Caco-2 (cell line): ENCODE measurements at regions not wholly inside any gene's neighbourhood (a gene's known extent, or its start where the extent isn't known, plus 50 kb on each side); places are given as distances from the start of the nearest gene placed in this dataset.

Source experiments
- BruUV-seq: library from RNA; stranded (reverse); fragments of 400-500 nt; replicated peaks from 2 replicates; lab custom pipeline; 2021; lab: Mats Ljungman, UMichigan
- CTCF ChIA-PET: fragments of 300-600 bp; sonication (Branson Sonifier 250); formaldehyde crosslinking; loops from one replicate; lab custom pipeline; 2022; ENCODE audit warnings: antibody characterized with exemption; lab: Charles Lee
- POLR2A ChIA-PET: fragments of 300-600 bp; sonication (Branson Sonifier 250); formaldehyde crosslinking; loops from one replicate; lab custom pipeline; 2022; ENCODE audit warnings: antibody characterized with exemption; lab: Charles Lee
- DNase-seq, 2 experiments: peaks; one replicate each; pipeline versions ENCODE4 v3.0.0 to v3.0.0-alpha.2; 2020 to 2022
- H3K27me3 ChIP-seq: replicated peaks from 2 replicates; pipeline ENCODE4 v1.6.0; 2011; ENCODE audit warnings: low read length; ENCODE audit not compliant: control insufficient read depth, insufficient read depth
- H3K36me3 ChIP-seq: 2 replicates; pipeline ENCODE4 v1.5.1; 2011; ENCODE audit warnings: low read length; ENCODE audit not compliant: control insufficient read depth, insufficient read depth
- H3K4me1 ChIP-seq: fragments of 250-450 bp; sonication (Bioruptor Pico); 2 replicates; pipeline ENCODE4 v1.5.1; 2020; ENCODE audit warnings: mild to moderate bottlenecking
- H3K4me3 ChIP-seq: 2 replicates; pipeline ENCODE4 v1.5.1; 2011; ENCODE audit warnings: low read depth, mild to moderate bottlenecking, control low read depth, low read length
- H3K9me3 ChIP-seq: fragments of 250-450 bp; sonication (Bioruptor Pico); 2 replicates; pipeline ENCODE4 v1.5.1; 2020; ENCODE audit warnings: mild to moderate bottlenecking, moderate library complexity
- H3K27ac Mint-ChIP-seq: one replicate; pipeline ENCODE4 v1.8.0; 2022; ENCODE audit warnings: mixed read lengths; ENCODE audit not compliant: unreplicated experiment
- H3K27me3 Mint-ChIP-seq: one replicate; pipeline ENCODE4 v1.8.0; 2022; ENCODE audit warnings: mixed read lengths; ENCODE audit not compliant: insufficient read depth, unreplicated experiment
- H3K36me3 Mint-ChIP-seq: one replicate; pipeline ENCODE4 v1.8.0; 2022; ENCODE audit warnings: mild to moderate bottlenecking, mixed read lengths; ENCODE audit not compliant: insufficient read depth, unreplicated experiment
- H3K4me1 Mint-ChIP-seq: one replicate; pipeline ENCODE4 v1.8.0; 2022; ENCODE audit warnings: low read depth, mixed read lengths; ENCODE audit not compliant: unreplicated experiment
- H3K4me3 Mint-ChIP-seq: one replicate; pipeline ENCODE4 v1.8.0; 2022; ENCODE audit warnings: mild to moderate bottlenecking, moderate library complexity, mixed read lengths; ENCODE audit not compliant: unreplicated experiment
- H3K9me3 Mint-ChIP-seq: one replicate; pipeline ENCODE4 v1.8.0; 2022; ENCODE audit warnings: mixed read lengths; ENCODE audit not compliant: unreplicated experiment
- intact Hi-C: fragments of 100-400 bp; cut with micrococcal nuclease; formaldehyde crosslinking; loops from one replicate; pipeline ENCODE4 v1.10.0; 2022; ENCODE audit not compliant: unreplicated experiment
- TF ChIP-seq, protein P1 (sequence below), 2 experiments: fragments of 200-600 bp in 1 of 2; IDR thresholded peaks; 1 replicate in 1 of 2; 2 replicates in 1 of 2; pipeline versions ENCODE4 v1.5.1 to v1.8.0; 2011 to 2022; ENCODE audit warnings: antibody characterized with exemption in 1 of 2, control low read depth in 1 of 2, inconsistent platforms in 1 of 2, low read depth in 1 of 2, low read length in 1 of 2, mild to moderate bottlenecking in 1 of 2, moderate library complexity in 1 of 2; ENCODE audit not compliant: insufficient read depth in 1 of 2, severe bottlenecking in 1 of 2, unreplicated experiment in 1 of 2

DNA sequence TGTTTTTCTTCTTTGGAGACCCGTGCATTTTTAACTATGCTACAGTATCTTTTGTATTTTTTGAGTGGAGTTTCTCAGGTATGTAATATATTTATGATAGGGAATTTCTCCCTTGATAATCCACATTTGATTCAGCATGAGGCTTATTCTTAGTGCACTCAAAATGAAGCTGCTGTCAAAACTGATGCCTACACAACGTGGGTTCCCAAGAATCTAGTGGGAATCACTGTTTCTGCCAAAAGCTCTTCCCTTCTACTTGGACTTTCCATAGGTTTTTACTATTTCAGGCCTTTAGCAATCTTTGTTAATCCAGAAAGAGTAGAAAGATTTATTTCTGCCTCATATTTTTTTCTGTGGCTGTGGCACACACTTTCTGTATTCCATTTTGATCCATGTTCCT lies 1003.7 kb downstream of the SLITRK5 start:
- no TSS peak for BruUV-seq
- TF ChIP-seq, protein P1, sequence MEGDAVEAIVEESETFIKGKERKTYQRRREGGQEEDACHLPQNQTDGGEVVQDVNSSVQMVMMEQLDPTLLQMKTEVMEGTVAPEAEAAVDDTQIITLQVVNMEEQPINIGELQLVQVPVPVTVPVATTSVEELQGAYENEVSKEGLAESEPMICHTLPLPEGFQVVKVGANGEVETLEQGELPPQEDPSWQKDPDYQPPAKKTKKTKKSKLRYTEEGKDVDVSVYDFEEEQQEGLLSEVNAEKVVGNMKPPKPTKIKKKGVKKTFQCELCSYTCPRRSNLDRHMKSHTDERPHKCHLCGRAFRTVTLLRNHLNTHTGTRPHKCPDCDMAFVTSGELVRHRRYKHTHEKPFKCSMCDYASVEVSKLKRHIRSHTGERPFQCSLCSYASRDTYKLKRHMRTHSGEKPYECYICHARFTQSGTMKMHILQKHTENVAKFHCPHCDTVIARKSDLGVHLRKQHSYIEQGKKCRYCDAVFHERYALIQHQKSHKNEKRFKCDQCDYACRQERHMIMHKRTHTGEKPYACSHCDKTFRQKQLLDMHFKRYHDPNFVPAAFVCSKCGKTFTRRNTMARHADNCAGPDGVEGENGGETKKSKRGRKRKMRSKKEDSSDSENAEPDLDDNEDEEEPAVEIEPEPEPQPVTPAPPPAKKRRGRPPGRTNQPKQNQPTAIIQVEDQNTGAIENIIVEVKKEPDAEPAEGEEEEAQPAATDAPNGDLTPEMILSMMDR (IDR thresholded peaks at IDR 0.05; ENCODE audit: insufficient read depth in 1 of 2, low read depth in 1 of 2, low read length in 1 of 2, severe bottlenecking in 1 of 2, unreplicated experiment in 1 of 2): no peak
- Mint-ChIP-seq H3K27me3 (no peaks in the 10 kb centered on the region), H3K4me3 (no peak overlapping the region), H3K27ac (no peak overlapping the region), H3K36me3 (no peaks in the 10 kb centered on the region), H3K4me1 (no peaks in the 10 kb centered on the region), H3K9me3 (no peaks in the 10 kb centered on the region)
- H3K9me3 ChIP-seq: no peaks in the 10 kb centered on the region
- no peaks in the 10 kb centered on the region for H3K4me1 ChIP-seq
- intact Hi-C loops: no loop called here
- no peaks in the 10 kb centered on the region for H3K36me3 ChIP-seq
- DNase-seq: no peak
- H3K27me3 ChIP-seq: no peaks in the 10 kb centered on the region
- POLR2A ChIA-PET: no interaction called here
- H3K4me3 ChIP-seq: no peak overlapping the region
- CTCF ChIA-PET: no interaction called here

DNA sequence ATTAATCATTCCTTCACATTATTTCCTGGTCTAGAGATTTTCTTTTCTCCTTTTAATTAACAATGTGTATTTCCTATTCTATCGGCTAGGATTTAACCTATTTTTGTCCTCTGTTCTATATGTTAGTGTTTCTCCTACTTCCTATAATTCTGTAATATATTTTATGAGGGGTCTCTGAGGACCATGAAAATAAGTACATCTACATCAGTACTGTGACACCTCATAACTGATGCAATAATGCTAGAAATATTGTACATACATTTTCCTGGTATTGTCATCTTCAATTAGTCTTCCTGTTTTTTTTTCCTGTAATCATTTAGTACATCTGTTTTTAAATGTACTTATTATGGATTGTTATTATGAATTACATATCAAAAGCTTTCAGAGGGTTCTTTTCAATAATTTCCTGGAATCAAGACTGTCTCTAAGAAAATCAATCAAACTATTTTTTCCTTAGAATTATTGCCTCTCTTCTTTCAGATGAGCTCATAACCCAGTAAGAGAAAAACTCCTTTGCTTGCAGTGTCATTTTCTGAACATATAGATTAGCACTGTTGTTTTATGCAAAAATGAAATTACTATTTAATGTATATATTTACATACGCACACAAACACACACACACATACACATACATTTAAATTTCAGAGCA lies 1004.3 kb downstream of the SLITRK5 start:
- TF ChIP-seq, protein P1 (IDR thresholded peaks at IDR 0.05; ENCODE audit: insufficient read depth in 1 of 2, low read depth in 1 of 2, low read length in 1 of 2, severe bottlenecking in 1 of 2, unreplicated experiment in 1 of 2): no peak
- Mint-ChIP-seq H3K36me3 (no peaks in the 10 kb centered on the region), H3K27me3 (no peaks in the 10 kb centered on the region), H3K4me3 (no peak overlapping the region), H3K4me1 (no peaks in the 10 kb centered on the region), H3K9me3 (no peaks in the 10 kb centered on the region), H3K27ac (no peak overlapping the region)
- no peak for DNase-seq
- Histone ChIP-seq H3K36me3 (no peaks in the 10 kb centered on the region), H3K4me3 (no peak overlapping the region), H3K9me3 (no peaks in the 10 kb centered on the region), H3K4me1 (no peaks in the 10 kb centered on the region), H3K27me3 (no peaks in the 10 kb centered on the region)
- intact Hi-C loops: no loop called here
- ChIA-PET CTCF (no interaction called here), POLR2A (no interaction called here)
- BruUV-seq: no TSS peak

DNA sequence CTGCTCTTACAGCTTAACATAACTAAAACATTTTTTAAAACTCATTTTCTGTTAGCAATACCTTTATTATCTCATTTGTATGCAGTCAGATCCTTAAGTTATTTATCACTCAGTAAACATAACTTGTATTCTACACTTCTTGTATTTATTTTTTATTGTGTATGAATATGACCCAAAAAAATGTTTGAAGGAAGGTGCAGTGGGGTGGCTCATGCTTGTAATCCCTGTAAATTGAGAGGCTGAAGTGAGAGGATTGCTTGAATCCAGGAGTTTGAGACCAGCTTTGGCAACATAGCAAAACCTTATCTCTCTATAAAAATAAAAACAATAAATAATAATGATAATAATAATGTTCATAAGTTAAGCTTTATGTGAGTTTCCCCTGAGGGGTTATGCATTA lies 1004.8 kb downstream of the SLITRK5 start:
- Mint-ChIP-seq H3K9me3 (no peaks in the 10 kb centered on the region), H3K4me3 (no peak overlapping the region), H3K27me3 (no peaks in the 10 kb centered on the region), H3K36me3 (no peaks in the 10 kb centered on the region), H3K27ac (no peak overlapping the region), H3K4me1 (no peaks in the 10 kb centered on the region)
- H3K9me3 ChIP-seq: no peaks in the 10 kb centered on the region
- TF ChIP-seq, protein P1 (IDR thresholded peaks at IDR 0.05; ENCODE audit: insufficient read depth in 1 of 2, low read depth in 1 of 2, low read length in 1 of 2, severe bottlenecking in 1 of 2, unreplicated experiment in 1 of 2): no peak
- no TSS peak for BruUV-seq
- intact Hi-C loops: no loop called here
- H3K4me3 ChIP-seq: no peak overlapping the region
- no peaks in the 10 kb centered on the region for H3K27me3 ChIP-seq
- H3K4me1 ChIP-seq: no peaks in the 10 kb centered on the region
- ChIA-PET CTCF (no interaction called here), POLR2A (no interaction called here)
- DNase-seq: no peak
- no peaks in the 10 kb centered on the region for H3K36me3 ChIP-seq
